ENCODE measurements at regions not wholly inside any gene's neighbourhood (a gene's known extent, or its start where the extent isn't known, plus 50 kb on each side); places are given as distances from the start of the nearest gene placed in this dataset.

DNA sequence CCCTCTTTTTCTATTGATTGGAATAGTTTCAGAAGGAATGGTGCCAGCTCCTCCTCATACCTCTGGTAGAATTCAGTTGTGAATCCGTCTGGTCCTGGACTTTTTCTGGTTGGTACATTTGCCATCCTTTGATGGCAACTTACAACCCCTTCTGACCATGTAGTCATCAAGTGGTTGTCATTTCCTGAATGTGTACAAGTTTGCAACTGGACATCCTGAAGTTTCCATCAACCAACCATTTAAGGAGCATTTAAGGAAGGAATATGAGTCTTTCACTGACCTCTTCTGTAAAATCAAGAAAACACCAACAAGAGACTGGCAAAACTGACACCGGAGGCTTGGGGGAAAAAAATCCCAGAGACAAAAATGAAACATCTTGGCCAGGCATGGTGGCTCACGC lies 97.4 kb downstream of the RIN2 start:
- no peak overlapping the region for H3K4me3 ChIP-seq (IDR thresholded peaks at IDR 0.05; ENCODE audit: insufficient read depth, low read depth, low read length)
- H3K36me3 ChIP-seq (ENCODE audit: insufficient read depth) = no peaks in the 10 kb centered on the region
- H3K4me2 ChIP-seq = no peak overlapping the region
- no peaks in the 10 kb centered on the region for H4K20me1 ChIP-seq (ENCODE audit: insufficient read depth)
- no peak overlapping the region for H2AFZ ChIP-seq (ENCODE audit: low read depth)
- no peak overlapping the region for H3K9ac ChIP-seq
- no peaks in the 10 kb centered on the region for H3K79me2 ChIP-seq (ENCODE audit: insufficient read depth, low read depth)
- H3K4me1 ChIP-seq (ENCODE audit: low read depth, poor library complexity, severe bottlenecking) = peaks cover 16% of the 10 kb centered on the region
- H3K27me3 ChIP-seq (ENCODE audit: insufficient read depth, low read depth) = no peaks in the 10 kb centered on the region
- TF ChIP-seq, protein P1, sequence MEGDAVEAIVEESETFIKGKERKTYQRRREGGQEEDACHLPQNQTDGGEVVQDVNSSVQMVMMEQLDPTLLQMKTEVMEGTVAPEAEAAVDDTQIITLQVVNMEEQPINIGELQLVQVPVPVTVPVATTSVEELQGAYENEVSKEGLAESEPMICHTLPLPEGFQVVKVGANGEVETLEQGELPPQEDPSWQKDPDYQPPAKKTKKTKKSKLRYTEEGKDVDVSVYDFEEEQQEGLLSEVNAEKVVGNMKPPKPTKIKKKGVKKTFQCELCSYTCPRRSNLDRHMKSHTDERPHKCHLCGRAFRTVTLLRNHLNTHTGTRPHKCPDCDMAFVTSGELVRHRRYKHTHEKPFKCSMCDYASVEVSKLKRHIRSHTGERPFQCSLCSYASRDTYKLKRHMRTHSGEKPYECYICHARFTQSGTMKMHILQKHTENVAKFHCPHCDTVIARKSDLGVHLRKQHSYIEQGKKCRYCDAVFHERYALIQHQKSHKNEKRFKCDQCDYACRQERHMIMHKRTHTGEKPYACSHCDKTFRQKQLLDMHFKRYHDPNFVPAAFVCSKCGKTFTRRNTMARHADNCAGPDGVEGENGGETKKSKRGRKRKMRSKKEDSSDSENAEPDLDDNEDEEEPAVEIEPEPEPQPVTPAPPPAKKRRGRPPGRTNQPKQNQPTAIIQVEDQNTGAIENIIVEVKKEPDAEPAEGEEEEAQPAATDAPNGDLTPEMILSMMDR (conservative IDR thresholded peaks at IDR 0.05; ENCODE audit: low read depth, low read length) = no peak
- no peak overlapping the region for H3K27ac ChIP-seq

DNA sequence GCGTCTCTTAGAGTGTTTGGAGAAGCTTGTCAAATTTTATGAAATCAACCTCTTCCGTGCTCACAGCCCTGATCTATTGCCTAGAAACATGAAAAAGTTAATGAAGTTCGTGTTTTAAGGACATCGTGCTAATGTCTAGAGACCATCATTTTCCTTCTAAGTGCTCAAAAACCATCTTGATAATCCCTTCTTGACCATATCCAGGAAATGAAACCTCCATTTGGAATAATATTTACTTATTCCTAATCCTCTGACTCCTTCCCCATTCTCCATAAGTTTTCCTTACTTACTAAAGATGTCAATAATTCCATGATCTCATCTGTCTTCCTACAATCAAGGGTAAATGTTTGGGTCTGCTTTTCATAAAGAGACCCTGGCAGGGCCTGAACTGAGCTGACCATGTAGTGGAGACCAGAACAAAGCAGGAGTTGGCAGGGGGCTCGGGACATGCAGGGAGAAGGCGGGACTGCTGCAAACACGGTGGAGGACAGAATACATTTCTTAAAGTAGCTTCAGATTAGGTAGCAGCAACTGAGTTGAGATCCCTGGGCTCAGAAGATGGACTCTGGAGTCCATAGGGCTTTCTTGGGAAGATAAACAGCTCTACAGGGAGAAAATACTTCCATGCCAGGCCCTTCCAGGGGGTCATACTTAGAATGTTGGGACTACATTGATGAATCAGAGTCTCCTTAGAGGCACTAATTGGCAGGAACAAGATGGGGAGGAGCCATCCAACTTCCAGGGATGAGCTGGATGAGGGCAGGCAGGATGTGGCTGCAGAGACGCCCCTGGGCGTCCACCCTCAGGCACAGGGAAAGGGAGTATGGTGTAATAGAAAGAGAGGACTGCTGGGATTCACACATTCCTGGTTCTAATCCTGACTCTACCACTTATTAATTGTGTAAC lies 100.7 kb downstream of the RIN2 start:
- TF ChIP-seq, protein P1 (conservative IDR thresholded peaks at IDR 0.05; ENCODE audit: low read depth, low read length) = no peak
- Histone ChIP-seq H3K36me3 (ENCODE audit: insufficient read depth) (no peaks in the 10 kb centered on the region), H3K27me3 (ENCODE audit: insufficient read depth, low read depth) (no peaks in the 10 kb centered on the region), H3K9ac (no peak overlapping the region), H4K20me1 (ENCODE audit: insufficient read depth) (no peaks in the 10 kb centered on the region), H3K4me2 (no peak overlapping the region), H3K79me2 (ENCODE audit: insufficient read depth, low read depth) (no peaks in the 10 kb centered on the region), H2AFZ (ENCODE audit: low read depth) (no peak overlapping the region), H3K4me1 (ENCODE audit: low read depth, poor library complexity, severe bottlenecking) (no peaks in the 10 kb centered on the region), H3K4me3 (IDR thresholded peaks at IDR 0.05; ENCODE audit: insufficient read depth, low read depth, low read length) (no peak overlapping the region), H3K27ac (no peak overlapping the region)

DNA sequence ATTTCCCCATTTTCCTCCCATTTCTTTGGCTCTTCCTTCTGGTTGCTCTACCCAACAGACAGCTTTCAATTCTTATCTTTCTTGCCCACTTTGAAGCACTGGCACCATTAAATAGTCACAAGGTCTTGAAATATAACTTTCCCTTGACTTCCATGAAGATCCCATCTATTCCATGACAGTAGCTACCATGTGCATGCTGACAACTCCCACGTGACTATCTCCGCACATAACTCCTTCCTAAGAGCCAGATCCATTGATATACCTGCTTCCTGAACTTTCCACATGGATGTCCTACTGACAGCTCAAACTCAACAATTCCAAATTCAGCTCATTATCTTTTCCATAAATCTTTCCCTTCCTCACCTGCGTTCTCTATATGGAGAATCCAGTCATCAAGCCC lies 101.4 kb downstream of the RIN2 start:
- no peaks in the 10 kb centered on the region for H3K79me2 ChIP-seq (ENCODE audit: insufficient read depth, low read depth)
- H3K27me3 ChIP-seq (ENCODE audit: insufficient read depth, low read depth) = no peaks in the 10 kb centered on the region
- H2AFZ ChIP-seq (ENCODE audit: low read depth) = no peak overlapping the region
- no peak overlapping the region for H3K4me2 ChIP-seq
- H3K27ac ChIP-seq = no peak overlapping the region
- no peak overlapping the region for H3K4me3 ChIP-seq (IDR thresholded peaks at IDR 0.05; ENCODE audit: insufficient read depth, low read depth, low read length)
- TF ChIP-seq, protein P1 (conservative IDR thresholded peaks at IDR 0.05; ENCODE audit: low read depth, low read length) = no peak
- no peaks in the 10 kb centered on the region for H3K36me3 ChIP-seq (ENCODE audit: insufficient read depth)
- H3K4me1 ChIP-seq (ENCODE audit: low read depth, poor library complexity, severe bottlenecking) = no peaks in the 10 kb centered on the region
- no peak overlapping the region for H3K9ac ChIP-seq
- no peaks in the 10 kb centered on the region for H4K20me1 ChIP-seq (ENCODE audit: insufficient read depth)

DNA sequence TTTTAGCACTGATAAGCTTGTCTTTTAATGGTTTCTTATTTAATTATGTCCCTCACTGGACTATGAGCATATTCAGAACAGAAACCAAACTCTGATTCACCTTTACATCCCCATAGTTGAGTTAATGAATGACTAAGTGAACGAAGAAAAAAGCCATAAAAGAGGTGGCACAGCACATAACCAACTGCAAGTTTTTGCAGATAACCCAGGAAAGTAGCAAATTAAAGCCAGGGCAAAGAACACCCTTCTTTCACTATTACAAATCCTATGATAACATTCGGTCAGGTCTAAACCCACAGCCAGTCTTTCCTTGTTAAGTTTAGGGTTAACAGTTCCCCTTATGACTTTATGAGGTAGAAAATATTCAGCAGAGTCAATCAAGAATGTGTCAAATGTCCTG lies 102.7 kb downstream of the RIN2 start:
- Histone ChIP-seq H3K27me3 (ENCODE audit: insufficient read depth, low read depth) (no peaks in the 10 kb centered on the region), H2AFZ (ENCODE audit: low read depth) (no peak overlapping the region), H3K9ac (no peak overlapping the region), H3K4me3 (IDR thresholded peaks at IDR 0.05; ENCODE audit: insufficient read depth, low read depth, low read length) (no peak overlapping the region), H3K36me3 (ENCODE audit: insufficient read depth) (no peaks in the 10 kb centered on the region), H3K4me1 (ENCODE audit: low read depth, poor library complexity, severe bottlenecking) (no peaks in the 10 kb centered on the region), H4K20me1 (ENCODE audit: insufficient read depth) (no peaks in the 10 kb centered on the region), H3K4me2 (no peak overlapping the region), H3K27ac (no peak overlapping the region), H3K79me2 (ENCODE audit: insufficient read depth, low read depth) (no peaks in the 10 kb centered on the region)
- TF ChIP-seq, protein P1 (conservative IDR thresholded peaks at IDR 0.05; ENCODE audit: low read depth, low read length) = no peak

All from KMS-11 (cell line).